HFF-Myc (cell line): ENCODE measurements at regions not wholly inside any gene's neighbourhood (a gene's known extent, or its start where the extent isn't known, plus 50 kb on each side); places are given as distances from the start of the nearest gene placed in this dataset.
"Not testable (repeated sequence)": the region's sequence is repeated elsewhere in the genome, so short reads cannot be mapped to it uniquely, and the experiment has no call there.

Source experiments
- DNase-seq: peaks from one replicate; pipeline ENCODE4 v3.0.0-alpha.2; 2011; ENCODE audit warnings: low read depth; ENCODE audit errors: extremely low read depth
- H3K4me3 ChIP-seq: replicated peaks from 2 replicates; pipeline ENCODE4 v1.5.1; 2011; ENCODE audit warnings: low read depth, mild to moderate bottlenecking, control low read depth, low read length
- TF ChIP-seq, protein P1 (sequence below): IDR thresholded peaks from 2 replicates; pipeline ENCODE4 v1.5.1; 2012; ENCODE audit warnings: mild to moderate bottlenecking, low read depth, low read length, control low read depth; ENCODE audit errors: missing control alignments

GRCh38 chr9:71306134-71306533 is 184.7 kb upstream of the TRPM3 start:
- TF ChIP-seq, protein P1, sequence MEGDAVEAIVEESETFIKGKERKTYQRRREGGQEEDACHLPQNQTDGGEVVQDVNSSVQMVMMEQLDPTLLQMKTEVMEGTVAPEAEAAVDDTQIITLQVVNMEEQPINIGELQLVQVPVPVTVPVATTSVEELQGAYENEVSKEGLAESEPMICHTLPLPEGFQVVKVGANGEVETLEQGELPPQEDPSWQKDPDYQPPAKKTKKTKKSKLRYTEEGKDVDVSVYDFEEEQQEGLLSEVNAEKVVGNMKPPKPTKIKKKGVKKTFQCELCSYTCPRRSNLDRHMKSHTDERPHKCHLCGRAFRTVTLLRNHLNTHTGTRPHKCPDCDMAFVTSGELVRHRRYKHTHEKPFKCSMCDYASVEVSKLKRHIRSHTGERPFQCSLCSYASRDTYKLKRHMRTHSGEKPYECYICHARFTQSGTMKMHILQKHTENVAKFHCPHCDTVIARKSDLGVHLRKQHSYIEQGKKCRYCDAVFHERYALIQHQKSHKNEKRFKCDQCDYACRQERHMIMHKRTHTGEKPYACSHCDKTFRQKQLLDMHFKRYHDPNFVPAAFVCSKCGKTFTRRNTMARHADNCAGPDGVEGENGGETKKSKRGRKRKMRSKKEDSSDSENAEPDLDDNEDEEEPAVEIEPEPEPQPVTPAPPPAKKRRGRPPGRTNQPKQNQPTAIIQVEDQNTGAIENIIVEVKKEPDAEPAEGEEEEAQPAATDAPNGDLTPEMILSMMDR = no peak
- H3K4me3 ChIP-seq = no peak overlapping the region
- DNase-seq = no peak

GRCh38 chr9:71303351-71303750 is 181.9 kb upstream of the TRPM3 start:
- no peak overlapping the region for H3K4me3 ChIP-seq
- TF ChIP-seq, protein P1 = no peak
- DNase-seq = no peak

DNA sequence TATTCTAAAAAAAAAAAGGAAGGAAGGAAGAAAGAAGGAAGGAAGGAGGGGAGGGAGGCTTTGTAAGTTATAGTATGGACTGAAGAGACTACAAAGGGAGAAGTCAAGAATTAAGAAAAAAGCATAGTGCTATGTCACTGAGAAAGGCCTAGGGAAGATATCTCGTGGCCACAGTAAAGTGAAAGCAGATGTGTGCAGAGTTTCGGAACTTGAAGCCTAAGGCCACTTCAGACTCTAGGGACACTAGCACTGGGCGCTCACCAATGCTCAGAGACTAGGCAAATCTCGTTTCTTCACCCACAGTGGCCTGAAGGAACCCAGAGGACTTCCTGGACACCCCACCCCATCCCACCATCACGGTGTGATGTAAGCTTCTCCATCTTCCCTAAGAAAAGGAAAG is 181.4 kb upstream of the TRPM3 start:
- peak; percentile 5 for DNase-seq
- H3K4me3 ChIP-seq = no peak overlapping the region
- TF ChIP-seq, protein P1 = no peak

DNA sequence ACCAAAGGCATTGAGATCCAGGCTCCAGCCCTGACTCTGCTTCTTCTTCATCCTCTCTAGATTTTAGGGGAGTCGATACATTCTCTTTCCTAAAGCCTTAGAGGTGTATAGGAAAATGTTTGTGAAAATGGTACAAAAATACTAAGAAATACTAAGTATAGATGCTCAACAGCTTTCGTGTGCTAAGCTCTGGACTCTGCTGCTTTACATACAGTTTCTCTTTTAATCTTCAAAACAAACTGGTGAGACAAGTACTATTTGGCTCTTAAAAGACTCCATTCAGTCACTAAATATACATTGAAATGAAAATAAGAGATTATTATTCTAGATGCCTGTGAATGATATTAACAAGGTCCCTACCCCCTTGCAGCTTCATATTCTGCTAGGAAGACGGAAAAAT is 174.5 kb upstream of the TRPM3 start:
- H3K4me3 ChIP-seq = no peak overlapping the region
- no peak for DNase-seq
- TF ChIP-seq, protein P1 = no peak

DNA sequence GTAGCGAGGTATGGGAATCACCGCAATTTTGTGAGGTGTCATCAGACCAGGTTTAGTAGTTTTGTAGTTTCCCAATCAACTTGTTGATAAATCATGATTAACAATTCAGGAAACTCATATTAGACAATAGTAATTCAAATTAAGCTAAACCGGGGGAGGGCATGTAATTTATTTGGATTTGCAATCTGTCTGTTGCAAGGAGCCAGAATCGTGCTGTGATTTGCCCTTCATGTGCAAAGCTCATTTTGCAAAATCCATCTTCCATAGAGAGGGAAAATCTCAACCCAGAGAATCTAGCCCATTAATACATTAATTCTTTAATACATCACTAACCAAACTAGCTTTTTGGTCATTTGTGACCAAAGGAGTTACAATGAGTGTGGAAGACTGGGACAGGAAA is 164.7 kb upstream of the TRPM3 start:
- DNase-seq = no peak
- TF ChIP-seq, protein P1 = no peak
- no peak overlapping the region for H3K4me3 ChIP-seq

GRCh38 chr9:71285191-71285656 is 163.8 kb upstream of the TRPM3 start:
- H3K4me3 ChIP-seq = no peak overlapping the region
- peak; percentile 50 for DNase-seq
- TF ChIP-seq, protein P1 = peak; percentile 84

DNA sequence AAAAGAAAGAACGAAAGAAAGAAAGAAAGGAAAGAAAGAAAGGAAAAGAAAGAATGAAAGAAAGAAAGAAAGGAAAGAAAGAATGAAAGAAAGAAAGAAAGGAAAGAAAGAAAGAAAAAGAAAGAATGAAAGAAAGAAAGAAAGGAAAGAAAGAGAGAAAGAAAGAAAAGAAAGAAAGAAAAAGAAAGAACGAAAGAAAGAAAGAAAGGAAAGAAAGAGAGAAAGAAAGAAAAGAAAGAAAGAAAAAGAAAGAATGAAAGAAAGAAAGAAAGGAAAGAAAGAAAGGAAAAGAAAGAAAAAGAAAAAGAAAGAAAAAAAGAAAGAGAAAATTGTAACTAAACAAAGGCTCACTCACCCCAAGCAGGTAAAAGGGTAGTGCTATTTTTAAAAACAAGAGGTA is 160.7 kb upstream of the TRPM3 start:
- not testable (repeated sequence) for H3K4me3 ChIP-seq, DNase-seq
